ENCODE measurements at regions not wholly inside any gene's neighbourhood (a gene's known extent, or its start where the extent isn't known, plus 50 kb on each side); places are given as distances from the start of the nearest gene placed in this dataset.

DNA sequence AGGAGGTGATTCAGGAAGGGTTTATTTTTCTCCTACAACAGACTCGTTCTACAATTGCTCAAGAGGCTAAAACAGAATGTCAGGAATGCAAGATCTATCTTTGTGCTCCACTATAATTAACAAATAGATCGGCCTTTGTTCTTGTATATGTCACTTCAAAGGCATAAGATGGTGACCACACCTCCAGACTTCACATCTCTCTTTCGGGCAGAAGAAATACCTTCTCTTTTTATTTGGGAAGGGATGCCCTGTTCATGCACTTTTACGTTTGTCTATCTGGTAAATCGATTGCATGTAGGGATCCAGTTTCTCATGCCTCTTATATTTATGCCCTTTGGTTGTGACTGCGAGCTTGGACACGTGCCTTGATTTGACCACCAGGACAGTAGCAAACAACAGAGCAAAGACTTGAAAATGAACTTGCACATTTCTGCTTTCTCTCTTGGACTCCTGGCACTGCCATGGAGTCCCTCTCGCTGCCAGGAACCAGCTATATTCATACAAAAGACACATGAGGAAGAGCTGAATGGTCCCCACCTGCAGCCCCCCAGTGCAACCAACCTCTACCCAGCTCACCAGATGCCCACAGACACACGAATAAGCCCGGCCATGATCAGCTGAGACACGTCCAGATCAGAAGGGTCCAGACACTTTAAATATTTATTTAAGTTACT is 219.8 kb upstream of the STXBP5 start (continued):
- TF ChIP-seq, protein P1, sequence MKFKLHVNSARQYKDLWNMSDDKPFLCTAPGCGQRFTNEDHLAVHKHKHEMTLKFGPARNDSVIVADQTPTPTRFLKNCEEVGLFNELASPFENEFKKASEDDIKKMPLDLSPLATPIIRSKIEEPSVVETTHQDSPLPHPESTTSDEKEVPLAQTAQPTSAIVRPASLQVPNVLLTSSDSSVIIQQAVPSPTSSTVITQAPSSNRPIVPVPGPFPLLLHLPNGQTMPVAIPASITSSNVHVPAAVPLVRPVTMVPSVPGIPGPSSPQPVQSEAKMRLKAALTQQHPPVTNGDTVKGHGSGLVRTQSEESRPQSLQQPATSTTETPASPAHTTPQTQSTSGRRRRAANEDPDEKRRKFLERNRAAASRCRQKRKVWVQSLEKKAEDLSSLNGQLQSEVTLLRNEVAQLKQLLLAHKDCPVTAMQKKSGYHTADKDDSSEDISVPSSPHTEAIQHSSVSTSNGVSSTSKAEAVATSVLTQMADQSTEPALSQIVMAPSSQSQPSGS (CRISPR knock-in tag; IDR thresholded peaks at IDR 0.05): no peak
- TF ChIP-seq ZNF670 (CRISPR knock-in tag; IDR thresholded peaks at IDR 0.05; ENCODE audit: borderline replicate concordance): no peak
- no peak for TF ChIP-seq CHCHD3 (CRISPR knock-in tag; IDR thresholded peaks at IDR 0.05)
- TF ChIP-seq SP2 (CRISPR knock-in tag; IDR thresholded peaks at IDR 0.05): no peak
- no peak for TF ChIP-seq SCMH1 (CRISPR knock-in tag; IDR thresholded peaks at IDR 0.05; ENCODE audit: borderline replicate concordance)
- no peak for TF ChIP-seq HCFC1 (IDR thresholded peaks at IDR 0.05; ENCODE audit: low read depth, low read length)
- no peak for TF ChIP-seq IRX3 (CRISPR knock-in tag; IDR thresholded peaks at IDR 0.05; ENCODE audit: borderline replicate concordance, low read depth)
- TF ChIP-seq, protein P2, sequence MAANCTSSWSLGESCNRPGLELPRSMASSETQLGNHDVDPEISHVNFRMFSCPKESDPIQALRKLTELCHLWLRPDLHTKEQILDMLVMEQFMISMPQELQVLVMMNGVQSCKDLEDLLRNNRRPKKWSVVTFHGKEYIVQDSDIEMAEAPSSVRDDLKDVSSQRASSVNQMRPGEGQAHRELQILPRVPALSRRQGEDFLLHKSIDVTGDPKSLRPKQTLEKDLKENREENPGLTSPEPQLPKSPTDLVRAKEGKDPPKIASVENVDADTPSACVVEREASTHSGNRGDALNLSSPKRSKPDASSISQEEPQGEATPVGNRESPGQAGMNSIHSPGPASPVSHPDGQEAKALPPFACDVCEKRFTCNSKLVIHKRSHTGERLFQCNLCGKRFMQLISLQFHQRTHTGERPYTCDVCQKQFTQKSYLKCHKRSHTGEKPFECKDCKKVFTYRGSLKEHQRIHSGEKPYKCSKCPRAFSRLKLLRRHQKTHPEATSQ (CRISPR knock-in tag; IDR thresholded peaks at IDR 0.05; ENCODE audit: borderline replicate concordance): no peak
- TF ChIP-seq GTF2F1 (IDR thresholded peaks at IDR 0.05; ENCODE audit: low read length): no peak
- TF ChIP-seq MXD4 (CRISPR knock-in tag; IDR thresholded peaks at IDR 0.05): no peak
- TF ChIP-seq ZFP37 (CRISPR knock-in tag; IDR thresholded peaks at IDR 0.05; ENCODE audit: borderline replicate concordance): no peak
- TF ChIP-seq, protein P3, sequence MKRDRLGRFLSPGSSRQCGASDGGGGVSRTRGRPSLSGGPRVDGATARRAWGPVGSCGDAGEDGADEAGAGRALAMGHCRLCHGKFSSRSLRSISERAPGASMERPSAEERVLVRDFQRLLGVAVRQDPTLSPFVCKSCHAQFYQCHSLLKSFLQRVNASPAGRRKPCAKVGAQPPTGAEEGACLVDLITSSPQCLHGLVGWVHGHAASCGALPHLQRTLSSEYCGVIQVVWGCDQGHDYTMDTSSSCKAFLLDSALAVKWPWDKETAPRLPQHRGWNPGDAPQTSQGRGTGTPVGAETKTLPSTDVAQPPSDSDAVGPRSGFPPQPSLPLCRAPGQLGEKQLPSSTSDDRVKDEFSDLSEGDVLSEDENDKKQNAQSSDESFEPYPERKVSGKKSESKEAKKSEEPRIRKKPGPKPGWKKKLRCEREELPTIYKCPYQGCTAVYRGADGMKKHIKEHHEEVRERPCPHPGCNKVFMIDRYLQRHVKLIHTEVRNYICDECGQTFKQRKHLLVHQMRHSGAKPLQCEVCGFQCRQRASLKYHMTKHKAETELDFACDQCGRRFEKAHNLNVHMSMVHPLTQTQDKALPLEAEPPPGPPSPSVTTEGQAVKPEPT (CRISPR knock-in tag; IDR thresholded peaks at IDR 0.05; ENCODE audit: low read depth): no peak
- no peak for TF ChIP-seq HMGA1 (CRISPR knock-in tag; conservative IDR thresholded peaks at IDR 0.05)
- TF ChIP-seq, protein P4, sequence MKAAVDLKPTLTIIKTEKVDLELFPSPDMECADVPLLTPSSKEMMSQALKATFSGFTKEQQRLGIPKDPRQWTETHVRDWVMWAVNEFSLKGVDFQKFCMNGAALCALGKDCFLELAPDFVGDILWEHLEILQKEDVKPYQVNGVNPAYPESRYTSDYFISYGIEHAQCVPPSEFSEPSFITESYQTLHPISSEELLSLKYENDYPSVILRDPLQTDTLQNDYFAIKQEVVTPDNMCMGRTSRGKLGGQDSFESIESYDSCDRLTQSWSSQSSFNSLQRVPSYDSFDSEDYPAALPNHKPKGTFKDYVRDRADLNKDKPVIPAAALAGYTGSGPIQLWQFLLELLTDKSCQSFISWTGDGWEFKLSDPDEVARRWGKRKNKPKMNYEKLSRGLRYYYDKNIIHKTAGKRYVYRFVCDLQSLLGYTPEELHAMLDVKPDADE (CRISPR knock-in tag; IDR thresholded peaks at IDR 0.05): no peak
- TF ChIP-seq NCOA2 (CRISPR knock-in tag; IDR thresholded peaks at IDR 0.05): peak; percentile 90
- no peak for TF ChIP-seq CCAR2 (optimal IDR thresholded peaks at IDR 0.05; ENCODE audit: low read depth, low read length)
- peak; percentile 42; the same call in 1 of the 2 replicates for TF ChIP-seq ATF1 (CRISPR knock-in tag; IDR thresholded peaks at IDR 0.05)
- no peak for TF ChIP-seq REL (CRISPR knock-in tag; conservative IDR thresholded peaks at IDR 0.05)
- no peak for TF ChIP-seq RFXAP (CRISPR knock-in tag; IDR thresholded peaks at IDR 0.05; ENCODE audit: borderline replicate concordance)
- TF ChIP-seq HNRNPH1 (optimal IDR thresholded peaks at IDR 0.05; ENCODE audit: low read depth, low read length): no peak
- TF ChIP-seq, protein P5, sequence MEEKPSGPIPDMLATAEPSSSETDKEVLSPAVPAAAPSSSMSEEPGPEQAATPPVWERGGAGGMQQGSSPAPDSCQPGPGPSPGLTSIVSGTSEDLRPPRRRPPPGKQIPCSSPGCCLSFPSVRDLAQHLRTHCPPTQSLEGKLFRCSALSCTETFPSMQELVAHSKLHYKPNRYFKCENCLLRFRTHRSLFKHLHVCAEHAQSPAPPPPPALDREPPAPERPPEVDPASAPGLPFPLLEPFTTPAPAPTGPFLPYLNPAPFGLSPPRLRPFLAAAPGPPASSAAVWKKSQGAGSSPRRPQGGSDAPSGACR (CRISPR knock-in tag; IDR thresholded peaks at IDR 0.05): no peak
- no peak for TF ChIP-seq ZNF235 (CRISPR knock-in tag; IDR thresholded peaks at IDR 0.05; ENCODE audit: borderline replicate concordance)
- no peak for TF ChIP-seq TOPORS (CRISPR knock-in tag; IDR thresholded peaks at IDR 0.05)
- 0 out of 2 replicates have a peak, but pooled peaks have one; percentile 52 for TF ChIP-seq POGZ (CRISPR knock-in tag; IDR thresholded peaks at IDR 0.05)
- TF ChIP-seq ZNF510 (CRISPR knock-in tag; IDR thresholded peaks at IDR 0.05; ENCODE audit: low read depth): no peak
